22Rv1 (cell line): ENCODE measurements at regions not wholly inside any gene's neighbourhood (a gene's known extent, or its start where the extent isn't known, plus 50 kb on each side); places are given as distances from the start of the nearest gene placed in this dataset.

Source experiments
- H3K27ac ChIP-seq: fragments of 450-650 bp; 2 replicates; pipeline ENCODE4 v1.5.1; 2017
- CTCF ChIP-seq: fragments of 450-650 bp; IDR thresholded peaks from 2 replicates; pipeline ENCODE4 v1.5.1; 2017; ENCODE audit warnings: mild to moderate bottlenecking
- ZFX ChIP-seq: fragments of 450-650 bp; IDR thresholded peaks from 2 replicates; pipeline ENCODE4 v1.6.1; 2017; ENCODE audit warnings: antibody characterized with exemption, borderline replicate concordance

DNA sequence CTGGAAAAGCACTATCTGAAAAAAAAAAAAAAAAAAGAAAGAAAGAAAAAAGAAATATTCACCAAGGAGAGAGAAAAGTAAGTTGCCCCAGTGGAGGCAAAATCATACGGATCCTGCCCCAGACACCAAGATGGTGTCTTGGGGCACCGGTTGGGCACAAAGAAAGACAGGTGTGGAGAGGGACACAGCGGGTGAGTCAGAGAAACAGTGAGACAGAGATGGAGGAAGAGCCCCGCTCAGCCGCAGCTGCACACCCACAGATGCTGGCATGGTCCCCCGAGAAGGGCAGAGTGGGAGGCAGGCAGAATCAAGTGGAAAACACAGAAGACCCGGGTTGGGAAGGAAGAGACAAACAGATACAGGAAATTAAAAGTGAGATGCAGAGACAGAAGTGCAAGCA, 129.7 kb upstream of the SMAD3 start:
- no peak for TF ChIP-seq ZFX
- TF ChIP-seq CTCF = no peak
- H3K27ac ChIP-seq = no peak overlapping the region

DNA sequence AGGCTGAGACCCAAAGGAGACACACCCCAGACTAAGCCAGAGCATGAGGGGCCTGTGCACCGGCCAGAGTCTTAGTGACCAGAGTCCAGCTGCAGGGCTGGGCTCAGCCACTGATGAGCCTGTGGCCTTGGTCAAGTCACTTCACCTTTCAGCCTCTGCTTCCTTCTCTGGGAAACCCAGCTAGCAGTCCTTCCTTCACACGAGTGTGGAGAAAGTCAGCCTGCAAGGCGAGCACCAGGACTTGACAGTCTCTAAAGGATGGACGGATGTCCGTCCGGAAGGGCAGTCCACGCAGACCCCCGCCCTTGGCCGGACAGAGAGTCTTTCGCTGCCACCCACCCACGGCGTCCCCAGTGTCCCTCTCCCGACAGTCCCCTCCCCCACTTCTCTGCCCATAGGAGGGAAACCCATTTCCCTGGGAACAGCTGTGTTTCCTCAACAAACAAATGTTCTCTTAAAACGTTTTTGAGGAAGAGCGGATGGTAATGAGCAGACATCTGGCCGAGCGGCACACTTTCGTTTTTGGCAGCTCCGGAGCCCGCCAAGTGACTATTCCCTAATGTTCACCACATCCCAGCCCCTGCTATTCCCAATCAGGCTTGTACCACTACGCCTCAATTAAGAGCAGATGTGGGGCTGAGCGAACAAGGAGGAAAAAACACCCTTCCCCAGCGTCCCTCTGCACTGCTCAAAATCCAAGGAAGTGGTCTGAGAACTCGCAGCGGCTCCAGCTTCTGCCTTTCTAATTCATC, 129.1 kb upstream of the SMAD3 start:
- TF ChIP-seq ZFX (no peak), CTCF (no peak)
- H3K27ac ChIP-seq = no peak overlapping the region

GRCh38 chr15:66936861-66937582, 128.4 kb upstream of the SMAD3 start:
- H3K27ac ChIP-seq = no peak overlapping the region
- TF ChIP-seq ZFX (no peak), CTCF (no peak)

DNA sequence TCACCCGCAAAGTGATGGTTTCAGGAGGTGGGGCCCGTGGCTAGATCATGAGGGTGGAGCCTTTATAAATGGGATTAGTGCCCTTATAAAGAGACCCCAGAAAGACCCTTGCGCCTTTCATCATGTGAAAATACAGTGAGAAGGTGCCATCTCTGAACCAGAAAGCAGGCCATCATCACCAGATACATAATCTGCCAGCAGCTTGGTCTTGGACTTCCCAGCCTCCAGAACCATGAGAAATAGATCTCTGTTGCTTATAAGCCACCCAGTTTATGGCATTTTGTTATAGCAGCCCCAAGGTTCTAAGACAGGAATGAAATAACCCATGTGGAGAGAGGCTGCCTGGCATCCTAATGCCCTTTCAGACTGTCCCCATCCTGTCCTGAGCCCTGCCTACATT, 127.8 kb upstream of the SMAD3 start:
- H3K27ac ChIP-seq = no peak overlapping the region

GRCh38 chr15:66938114-66938830, 127.1 kb upstream of the SMAD3 start:
- TF ChIP-seq ZFX = no peak
- TF ChIP-seq CTCF = no peak
- no peak overlapping the region for H3K27ac ChIP-seq

More for the DNA sequence above, 127.8 kb upstream of the SMAD3 start:
- TF ChIP-seq ZFX (no peak), CTCF (no peak)

DNA sequence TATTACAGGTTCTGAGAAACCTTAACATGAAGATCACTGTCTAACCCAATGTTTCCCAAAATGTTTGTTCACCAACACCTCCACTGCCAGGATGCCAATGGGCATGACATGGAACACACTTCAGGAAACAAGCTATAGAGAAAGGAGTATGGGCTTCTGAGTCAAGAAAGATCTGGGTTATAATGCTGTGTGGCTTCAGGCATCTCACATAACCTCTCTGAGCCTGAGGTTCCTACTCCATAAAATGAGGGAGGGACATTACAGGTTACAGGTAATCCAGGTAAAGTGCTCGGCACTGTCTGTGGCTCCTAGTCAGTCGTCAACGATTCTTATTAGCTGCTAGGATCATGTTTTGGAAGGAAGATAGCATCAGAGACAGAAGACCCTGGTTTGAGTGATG, 126.4 kb upstream of the SMAD3 start:
- no peak for TF ChIP-seq ZFX
- no peak for TF ChIP-seq CTCF
- H3K27ac ChIP-seq = no peak overlapping the region
